ENCODE measurements at regions not wholly inside any gene's neighbourhood (a gene's known extent, or its start where the extent isn't known, plus 50 kb on each side); places are given as distances from the start of the nearest gene placed in this dataset.

DNA sequence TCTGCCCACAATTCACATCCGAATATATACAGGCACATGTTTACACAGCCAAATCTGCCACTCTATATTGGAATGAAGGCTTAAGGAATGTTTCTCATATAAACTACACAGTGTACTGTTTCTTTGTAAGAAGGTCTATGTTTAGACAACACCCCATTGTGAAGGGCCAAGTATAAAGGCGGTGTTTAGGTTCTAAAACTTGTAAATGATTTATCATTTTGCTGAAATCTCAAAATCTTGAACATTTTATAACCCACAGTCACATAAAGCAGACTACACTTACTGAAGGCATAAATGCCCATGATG, 94.0 kb downstream of the ZNF608 start:
- WGBS (ENCODE audit: extremely low coverage, insufficient read length, low lambda C conversion rate) = no CpG with 5 or more reads among the region's 2 CpGs
- no peak overlapping the region for H4K91ac ChIP-seq (ENCODE audit: insufficient read length, low read depth, low read length)

More for the DNA sequence above, 94.0 kb downstream of the ZNF608 start:
- H3K18ac ChIP-seq (ENCODE audit: insufficient read length, low read depth, low read length) = no peak overlapping the region
- no peak overlapping the region for H2BK15ac ChIP-seq (ENCODE audit: low read depth, low read length)
- H2BK120ac ChIP-seq (ENCODE audit: low read depth, low read length, poor library complexity, severe bottlenecking) = no peak overlapping the region
- H3K27ac Mint-ChIP-seq = no peak overlapping the region
- no peak overlapping the region for H2AFZ ChIP-seq (ENCODE audit: low read length)
- H3K27me3 ChIP-seq (ENCODE audit: insufficient read depth, low read length) = no peaks in the 10 kb centered on the region
- H3K79me2 ChIP-seq (ENCODE audit: insufficient read depth, low read length) = peaks cover 2% of the 10 kb centered on the region; the same call in 1 of the 2 replicates
- no peak overlapping the region for H3K56ac ChIP-seq (ENCODE audit: insufficient read length, low read depth, low read length)
- H3K4me1 Mint-ChIP-seq = peaks cover 34 to 35% of the 10 kb centered on the region in 2 experiments
- H3K4ac ChIP-seq (ENCODE audit: low read depth, low read length) = no peak overlapping the region
- TF ChIP-seq, protein P1, sequence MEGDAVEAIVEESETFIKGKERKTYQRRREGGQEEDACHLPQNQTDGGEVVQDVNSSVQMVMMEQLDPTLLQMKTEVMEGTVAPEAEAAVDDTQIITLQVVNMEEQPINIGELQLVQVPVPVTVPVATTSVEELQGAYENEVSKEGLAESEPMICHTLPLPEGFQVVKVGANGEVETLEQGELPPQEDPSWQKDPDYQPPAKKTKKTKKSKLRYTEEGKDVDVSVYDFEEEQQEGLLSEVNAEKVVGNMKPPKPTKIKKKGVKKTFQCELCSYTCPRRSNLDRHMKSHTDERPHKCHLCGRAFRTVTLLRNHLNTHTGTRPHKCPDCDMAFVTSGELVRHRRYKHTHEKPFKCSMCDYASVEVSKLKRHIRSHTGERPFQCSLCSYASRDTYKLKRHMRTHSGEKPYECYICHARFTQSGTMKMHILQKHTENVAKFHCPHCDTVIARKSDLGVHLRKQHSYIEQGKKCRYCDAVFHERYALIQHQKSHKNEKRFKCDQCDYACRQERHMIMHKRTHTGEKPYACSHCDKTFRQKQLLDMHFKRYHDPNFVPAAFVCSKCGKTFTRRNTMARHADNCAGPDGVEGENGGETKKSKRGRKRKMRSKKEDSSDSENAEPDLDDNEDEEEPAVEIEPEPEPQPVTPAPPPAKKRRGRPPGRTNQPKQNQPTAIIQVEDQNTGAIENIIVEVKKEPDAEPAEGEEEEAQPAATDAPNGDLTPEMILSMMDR (conservative IDR thresholded peaks at IDR 0.05) = no peak
- no peak overlapping the region for H4K8ac ChIP-seq (replicated peaks; ENCODE audit: insufficient read length, low read depth, low read length)
- no peak overlapping the region for H4K5ac ChIP-seq (ENCODE audit: insufficient read length, low read depth, low read length)
- H3K4me3 Mint-ChIP-seq = peak overlapping the region in 1 of 2 experiments; percentile 65; a peak in 1 of 5 replicates
- H3K36me3 Mint-ChIP-seq (ENCODE audit: insufficient read depth in 1 of 3, low read depth in 3 of 3) = peaks cover 18 to 25% (median 24%) of the 10 kb centered on the region in 3 experiments; a peak in 6 of 7 replicates
- H3K4me2 ChIP-seq (ENCODE audit: insufficient read depth, insufficient read length, low read length) = no peak overlapping the region
- no peak overlapping the region for H2BK20ac ChIP-seq (ENCODE audit: low read depth, low read length, poor library complexity, severe bottlenecking)
- H2BK5ac ChIP-seq (ENCODE audit: insufficient read length, low read length) = no peak overlapping the region
- peaks cover 4% of the 10 kb centered on the region; the same call in 1 of the 2 replicates for H3K4me1 ChIP-seq (ENCODE audit: insufficient read depth, low read length)
- DNase-seq = no peak
- no peak overlapping the region for H2AK5ac ChIP-seq (ENCODE audit: insufficient read length, low read length)
- no peak overlapping the region for H3K9ac ChIP-seq (ENCODE audit: extremely low read depth, insufficient read length, low read length)
- no peak overlapping the region for H2BK12ac ChIP-seq (ENCODE audit: insufficient read length, low read depth, low read length)
- peaks cover 2% of the 10 kb centered on the region for H3K79me1 ChIP-seq (ENCODE audit: insufficient read depth, low read depth, low read length, poor library complexity, severe bottlenecking)
- H3K23ac ChIP-seq (ENCODE audit: insufficient read length, low read depth, low read length) = no peak overlapping the region
- H4K20me1 ChIP-seq (ENCODE audit: control insufficient read depth, insufficient read depth, insufficient read length) = no peaks in the 10 kb centered on the region
- no peaks in the 10 kb centered on the region for H3K9me3 ChIP-seq (ENCODE audit: control insufficient read depth, low read depth, low read length)
- H3K23me2 ChIP-seq (ENCODE audit: insufficient read length, low read depth, low read length, poor library complexity, severe bottlenecking) = peaks cover 4% of the 10 kb centered on the region
- H3K9me3 Mint-ChIP-seq = no peaks in the 10 kb centered on the region
- no peak overlapping the region for H3T11ph ChIP-seq (ENCODE audit: low read length)
- no peaks in the 10 kb centered on the region; the same call in 1 of the 2 replicates for H3K27me3 Mint-ChIP-seq (ENCODE audit: low read depth)
- H3K14ac ChIP-seq (ENCODE audit: insufficient read depth, low read length) = no peak overlapping the region
- H3K27ac ChIP-seq (ENCODE audit: insufficient read length, low read depth, low read length) = no peak overlapping the region
